ENCODE measurements at regions not wholly inside any gene's neighbourhood (a gene's known extent, or its start where the extent isn't known, plus 50 kb on each side); places are given as distances from the start of the nearest gene placed in this dataset.

GRCh38 chr21:30104241-30104640, 62.4 kb downstream of the CLDN17 start:
- DNase-seq, result no peak
- H3K27ac Mint-ChIP-seq, result no peak overlapping the region
- POLR2A ChIA-PET, result no interaction called here
- CTCF ChIA-PET, result no interaction called here
- H3K4me1 Mint-ChIP-seq, result no peaks in the 10 kb centered on the region
- no peaks in the 10 kb centered on the region for H3K9me3 Mint-ChIP-seq
- no peaks in the 10 kb centered on the region for H3K27me3 Mint-ChIP-seq
- H3K4me3 Mint-ChIP-seq, result no peak overlapping the region
- H3K36me3 Mint-ChIP-seq (ENCODE audit: low read depth), result no peaks in the 10 kb centered on the region

- Mint-ChIP-seq H3K27ac (no peak overlapping the region), H3K4me3 (no peak overlapping the region), H3K4me1 (no peaks in the 10 kb centered on the region), H3K9me3 (no peaks in the 10 kb centered on the region), H3K36me3 (ENCODE audit: low read depth) (no peaks in the 10 kb centered on the region), H3K27me3 (no peaks in the 10 kb centered on the region)
- DNase-seq, result no peak
- CTCF ChIA-PET, result no interaction called here
- POLR2A ChIA-PET, result no interaction called here
These were observed 63.7 kb downstream of the CLDN17 start for GRCh38 chr21:30102871-30103270.

- ChIA-PET CTCF (no interaction called here), POLR2A (no interaction called here)
- Mint-ChIP-seq H3K36me3 (ENCODE audit: low read depth) (no peaks in the 10 kb centered on the region), H3K27me3 (no peaks in the 10 kb centered on the region), H3K27ac (no peak overlapping the region), H3K4me1 (no peaks in the 10 kb centered on the region), H3K4me3 (no peak overlapping the region), H3K9me3 (no peaks in the 10 kb centered on the region)
- no peak for DNase-seq
These were observed 64.6 kb downstream of the CLDN17 start for GRCh38 chr21:30101967-30102366.

- ChIA-PET POLR2A (no interaction called here), CTCF (no interaction called here)
- Mint-ChIP-seq H3K36me3 (ENCODE audit: low read depth) (no peaks in the 10 kb centered on the region), H3K27ac (no peak overlapping the region), H3K9me3 (no peaks in the 10 kb centered on the region), H3K4me3 (no peak overlapping the region), H3K27me3 (no peaks in the 10 kb centered on the region), H3K4me1 (no peaks in the 10 kb centered on the region)
- no peak for DNase-seq
These were observed 68.8 kb downstream of the CLDN17 start for GRCh38 chr21:30097791-30098190.

GRCh38 chr21:30083225-30083945, 83.2 kb downstream of the CLDN17 start:
- Mint-ChIP-seq H3K36me3 (ENCODE audit: low read depth) (no peaks in the 10 kb centered on the region), H3K27me3 (no peaks in the 10 kb centered on the region), H3K27ac (no peak overlapping the region), H3K4me1 (peaks cover under 1% of the 10 kb centered on the region), H3K9me3 (no peaks in the 10 kb centered on the region), H3K4me3 (no peak overlapping the region)
- CTCF ChIA-PET, result no interaction called here
- DNase-seq, result no peak
- POLR2A ChIA-PET, result no interaction called here

- H3K4me1 Mint-ChIP-seq, result no peaks in the 10 kb centered on the region
- ChIA-PET POLR2A (no interaction called here), CTCF (no interaction called here)
- no peaks in the 10 kb centered on the region for H3K36me3 Mint-ChIP-seq (ENCODE audit: low read depth)
- H3K9me3 Mint-ChIP-seq, result no peaks in the 10 kb centered on the region
- H3K27ac Mint-ChIP-seq, result no peak overlapping the region
- H3K27me3 Mint-ChIP-seq, result no peaks in the 10 kb centered on the region
- no peak for DNase-seq
- no peak overlapping the region for H3K4me3 Mint-ChIP-seq
These were observed 85.1 kb downstream of the CLDN17 start for GRCh38 chr21:30081506-30081905.

GRCh38 chr21:30072496-30072895, 94.1 kb downstream of the CLDN17 start:
- no peaks in the 10 kb centered on the region for H3K36me3 Mint-ChIP-seq (ENCODE audit: low read depth)
- POLR2A ChIA-PET, result no interaction called here
- H3K27me3 Mint-ChIP-seq, result peaks cover 2% of the 10 kb centered on the region
- H3K4me1 Mint-ChIP-seq, result no peaks in the 10 kb centered on the region
- peaks cover 2% of the 10 kb centered on the region for H3K9me3 Mint-ChIP-seq
- no peak overlapping the region for H3K4me3 Mint-ChIP-seq
- H3K27ac Mint-ChIP-seq, result no peak overlapping the region
- CTCF ChIA-PET, result no interaction called here
- no peak for DNase-seq

GRCh38 chr21:30058928-30059327, 107.7 kb downstream of the CLDN17 start:
- Mint-ChIP-seq H3K9me3 (no peaks in the 10 kb centered on the region), H3K27me3 (no peaks in the 10 kb centered on the region), H3K36me3 (ENCODE audit: low read depth) (no peaks in the 10 kb centered on the region), H3K27ac (no peak overlapping the region), H3K4me3 (no peak overlapping the region), H3K4me1 (no peaks in the 10 kb centered on the region)
- CTCF ChIA-PET, result no interaction called here
- POLR2A ChIA-PET, result no interaction called here
- DNase-seq, result no peak

- Mint-ChIP-seq H3K4me1 (no peaks in the 10 kb centered on the region), H3K36me3 (ENCODE audit: low read depth) (no peaks in the 10 kb centered on the region), H3K27ac (no peak overlapping the region), H3K27me3 (no peaks in the 10 kb centered on the region), H3K4me3 (no peak overlapping the region), H3K9me3 (no peaks in the 10 kb centered on the region)
- ChIA-PET CTCF (no interaction called here), POLR2A (no interaction called here)
- DNase-seq, result no peak
These were observed 109.5 kb downstream of the CLDN17 start for GRCh38 chr21:30057108-30057507.

GRCh38 chr21:30048570-30048969, 108.8 kb upstream of the GRIK1 start:
- H3K9me3 Mint-ChIP-seq, result no peaks in the 10 kb centered on the region
- no peaks in the 10 kb centered on the region for H3K36me3 Mint-ChIP-seq (ENCODE audit: low read depth)
- ChIA-PET POLR2A (no interaction called here), CTCF (no interaction called here)
- H3K27me3 Mint-ChIP-seq, result no peaks in the 10 kb centered on the region
- no peak overlapping the region for H3K27ac Mint-ChIP-seq
- H3K4me3 Mint-ChIP-seq, result no peak overlapping the region
- DNase-seq, result no peak
- no peaks in the 10 kb centered on the region for H3K4me1 Mint-ChIP-seq

GRCh38 chr21:30044447-30045064, 104.8 kb upstream of the GRIK1 start:
- POLR2A ChIA-PET, result no interaction called here
- H3K4me1 Mint-ChIP-seq, result no peaks in the 10 kb centered on the region
- no peak overlapping the region for H3K4me3 Mint-ChIP-seq
- H3K27me3 Mint-ChIP-seq, result no peaks in the 10 kb centered on the region
- CTCF ChIA-PET, result interaction anchor here (1.0 kb wide), 1 partner anchor 151 kb away, joined by 4 read pairs; no protein-coding TSS in a partner anchor
- peak; percentile 11 for DNase-seq
- H3K27ac Mint-ChIP-seq, result no peak overlapping the region
- H3K9me3 Mint-ChIP-seq, result no peaks in the 10 kb centered on the region
- no peaks in the 10 kb centered on the region for H3K36me3 Mint-ChIP-seq (ENCODE audit: low read depth)

GRCh38 chr21:30042443-30042842, 102.6 kb upstream of the GRIK1 start:
- Mint-ChIP-seq H3K36me3 (ENCODE audit: low read depth) (no peaks in the 10 kb centered on the region), H3K4me3 (no peak overlapping the region), H3K27ac (no peak overlapping the region), H3K27me3 (no peaks in the 10 kb centered on the region), H3K4me1 (no peaks in the 10 kb centered on the region), H3K9me3 (no peaks in the 10 kb centered on the region)
- ChIA-PET CTCF (no interaction called here), POLR2A (no interaction called here)
- no peak for DNase-seq

GRCh38 chr21:30033441-30033840, 93.6 kb upstream of the GRIK1 start:
- no peaks in the 10 kb centered on the region for H3K9me3 Mint-ChIP-seq
- H3K27ac Mint-ChIP-seq, result no peak overlapping the region

GRCh38 chr21:30030416-30030815, 90.6 kb upstream of the GRIK1 start:
- CTCF ChIA-PET, result no interaction called here
- Mint-ChIP-seq H3K4me3 (no peak overlapping the region), H3K27me3 (no peaks in the 10 kb centered on the region), H3K27ac (no peak overlapping the region), H3K4me1 (no peaks in the 10 kb centered on the region), H3K9me3 (no peaks in the 10 kb centered on the region), H3K36me3 (ENCODE audit: low read depth) (no peaks in the 10 kb centered on the region)
- DNase-seq, result no peak
- POLR2A ChIA-PET, result no interaction called here

More at GRCh38 chr21:30033441-30033840, 93.6 kb upstream of the GRIK1 start:
- no peaks in the 10 kb centered on the region for H3K36me3 Mint-ChIP-seq (ENCODE audit: low read depth)
- ChIA-PET POLR2A (no interaction called here), CTCF (no interaction called here)
- H3K4me1 Mint-ChIP-seq, result no peaks in the 10 kb centered on the region
- no peaks in the 10 kb centered on the region for H3K27me3 Mint-ChIP-seq
- H3K4me3 Mint-ChIP-seq, result no peak overlapping the region
- no peak for DNase-seq
